AG04450 (cell line): ENCODE measurements at regions not wholly inside any gene's neighbourhood (a gene's known extent, or its start where the extent isn't known, plus 50 kb on each side); places are given as distances from the start of the nearest gene placed in this dataset.

Experiments
- CTCF ChIA-PET: fragments of 300-600, 350-600 bp; formaldehyde crosslinking; extraction: SDS; loops from one replicate; lab custom pipeline; 2022; ENCODE audit warnings: antibody characterized with exemption, inconsistent platforms; lab: Charles Lee
- POLR2A ChIA-PET: fragments of 350-600 bp; formaldehyde crosslinking; extraction: SDS; loops from one replicate; lab custom pipeline; 2021; ENCODE audit warnings: antibody characterized with exemption, inconsistent platforms; lab: Yijun Ruan, JAX
- DNase-seq: peaks from one replicate; pipeline ENCODE4 v3.0.0-alpha.2; 2011; ENCODE audit warnings: low read depth, low spot score
- H3K27ac ChIP-seq: one replicate; pipeline ENCODE4 v1.5.1; 2012; ENCODE audit warnings: low read depth, low read length, control low read depth
- H3K27me3 ChIP-seq: one replicate; pipeline ENCODE4 v1.6.0; 2012; ENCODE audit warnings: low read length; ENCODE audit not compliant: control insufficient read depth, insufficient read depth
- H3K4me3 ChIP-seq: 2 replicates; pipeline ENCODE4 v1.5.1; 2011; ENCODE audit warnings: mild to moderate bottlenecking, low read depth, low read length, control low read depth
- H3K9me3 ChIP-seq: 2 replicates; pipeline ENCODE4 v1.5.1; 2012; ENCODE audit warnings: low read length; ENCODE audit not compliant: control insufficient read depth, insufficient read depth
- TF ChIP-seq, protein P1 (sequence below): IDR thresholded peaks from 2 replicates; pipeline ENCODE4 v1.5.1; 2011; ENCODE audit warnings: low read depth, low read length, control low read depth, inconsistent platforms

GRCh38 chr4:63728480-63729177 lies 680.6 kb downstream of the TECRL start:
- TF ChIP-seq, protein P1, sequence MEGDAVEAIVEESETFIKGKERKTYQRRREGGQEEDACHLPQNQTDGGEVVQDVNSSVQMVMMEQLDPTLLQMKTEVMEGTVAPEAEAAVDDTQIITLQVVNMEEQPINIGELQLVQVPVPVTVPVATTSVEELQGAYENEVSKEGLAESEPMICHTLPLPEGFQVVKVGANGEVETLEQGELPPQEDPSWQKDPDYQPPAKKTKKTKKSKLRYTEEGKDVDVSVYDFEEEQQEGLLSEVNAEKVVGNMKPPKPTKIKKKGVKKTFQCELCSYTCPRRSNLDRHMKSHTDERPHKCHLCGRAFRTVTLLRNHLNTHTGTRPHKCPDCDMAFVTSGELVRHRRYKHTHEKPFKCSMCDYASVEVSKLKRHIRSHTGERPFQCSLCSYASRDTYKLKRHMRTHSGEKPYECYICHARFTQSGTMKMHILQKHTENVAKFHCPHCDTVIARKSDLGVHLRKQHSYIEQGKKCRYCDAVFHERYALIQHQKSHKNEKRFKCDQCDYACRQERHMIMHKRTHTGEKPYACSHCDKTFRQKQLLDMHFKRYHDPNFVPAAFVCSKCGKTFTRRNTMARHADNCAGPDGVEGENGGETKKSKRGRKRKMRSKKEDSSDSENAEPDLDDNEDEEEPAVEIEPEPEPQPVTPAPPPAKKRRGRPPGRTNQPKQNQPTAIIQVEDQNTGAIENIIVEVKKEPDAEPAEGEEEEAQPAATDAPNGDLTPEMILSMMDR: no peak
- Histone ChIP-seq H3K27me3 (no peaks in the 10 kb centered on the region), H3K9me3 (peaks cover 5% of the 10 kb centered on the region; the same call in 1 of the 2 replicates), H3K4me3 (no peak overlapping the region), H3K27ac (no peak overlapping the region)
- ChIA-PET POLR2A (no interaction called here), CTCF (no interaction called here)
- DNase-seq: no peak

DNA sequence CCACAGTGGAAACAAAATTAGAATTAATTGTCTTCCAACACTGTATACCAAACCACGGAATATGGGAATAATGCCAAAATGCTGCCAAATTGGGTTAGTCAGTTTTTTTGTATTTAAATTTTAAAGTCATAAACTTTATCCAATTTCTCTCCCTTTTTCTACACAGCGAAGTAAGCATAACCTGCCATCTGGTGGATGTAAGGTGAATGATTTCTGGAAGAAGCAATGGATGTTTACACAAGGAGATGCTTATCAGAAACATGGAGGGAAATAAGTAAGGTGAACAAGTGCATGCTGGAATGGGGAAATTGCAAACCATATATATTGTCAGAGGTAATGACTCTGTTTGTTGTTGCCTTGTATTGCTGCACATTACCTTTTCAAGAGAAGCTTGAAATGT lies 691.9 kb downstream of the TECRL start:
- POLR2A ChIA-PET: no interaction called here
- Histone ChIP-seq H3K9me3 (peaks cover 5% of the 10 kb centered on the region), H3K27ac (no peak overlapping the region), H3K4me3 (no peak overlapping the region), H3K27me3 (no peaks in the 10 kb centered on the region)
- TF ChIP-seq, protein P1: no peak
- CTCF ChIA-PET: no interaction called here
- DNase-seq: no peak

DNA sequence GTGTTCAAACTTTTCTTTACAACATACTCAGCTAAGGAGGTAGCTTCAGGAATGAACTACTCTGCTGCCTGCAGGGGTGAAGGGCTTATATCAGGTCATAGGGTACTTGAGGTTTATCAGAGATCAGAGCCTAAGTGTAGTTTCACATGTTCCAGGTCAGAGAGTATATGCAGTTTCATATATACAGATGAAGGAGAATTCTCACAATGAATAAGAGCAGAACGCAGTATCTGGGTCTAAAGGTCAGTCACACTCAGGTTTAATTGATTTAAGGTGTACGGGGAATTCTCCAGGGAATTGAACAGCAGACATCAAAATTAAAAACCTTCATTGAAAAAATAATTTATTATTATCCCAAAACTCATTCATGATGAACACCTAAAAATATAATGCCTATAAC lies 700.6 kb downstream of the TECRL start:
- H3K4me3 ChIP-seq: no peak overlapping the region
- H3K27me3 ChIP-seq: no peaks in the 10 kb centered on the region
- no peak for DNase-seq
- TF ChIP-seq, protein P1: no peak
- H3K9me3 ChIP-seq: peaks cover 3% of the 10 kb centered on the region; the same call in 1 of the 2 replicates
- H3K27ac ChIP-seq: no peak overlapping the region
- CTCF ChIA-PET: no interaction called here
- POLR2A ChIA-PET: no interaction called here

GRCh38 chr4:63700569-63700968 lies 708.7 kb downstream of the TECRL start:
- ChIA-PET CTCF (no interaction called here), POLR2A (no interaction called here)
- H3K27ac ChIP-seq: no peak overlapping the region
- H3K4me3 ChIP-seq: no peak overlapping the region
- H3K27me3 ChIP-seq: no peaks in the 10 kb centered on the region
- TF ChIP-seq, protein P1: no peak
- H3K9me3 ChIP-seq: peaks cover 12% of the 10 kb centered on the region
- DNase-seq: no peak

DNA sequence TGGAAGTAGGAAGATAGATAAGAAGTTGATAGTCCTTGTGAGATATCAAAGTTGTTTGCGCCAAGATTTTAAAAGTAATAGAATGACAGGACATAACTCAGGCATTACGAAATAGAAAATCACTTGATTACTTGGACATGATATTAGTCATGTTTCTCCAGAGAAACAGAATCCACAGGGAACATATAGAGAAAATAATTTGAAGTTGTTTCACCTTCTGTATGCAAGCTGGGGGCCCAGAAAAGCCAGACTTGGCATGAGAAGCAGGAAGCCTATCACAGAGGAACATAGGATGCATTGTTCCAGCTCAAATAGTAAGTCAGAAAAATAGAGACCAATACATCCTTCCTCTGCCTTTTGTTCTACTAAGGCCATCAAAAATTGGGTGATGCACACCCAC lies 715.9 kb downstream of the TECRL start:
- H3K27me3 ChIP-seq: no peaks in the 10 kb centered on the region
- H3K27ac ChIP-seq: no peak overlapping the region
- H3K9me3 ChIP-seq: peaks cover 9% of the 10 kb centered on the region; the same call in 1 of the 2 replicates
- no peak for DNase-seq
- TF ChIP-seq, protein P1: no peak
- ChIA-PET POLR2A (no interaction called here), CTCF (no interaction called here)
- H3K4me3 ChIP-seq: no peak overlapping the region
